ENCODE measurements at regions not wholly inside any gene's neighbourhood (a gene's known extent, or its start where the extent isn't known, plus 50 kb on each side); places are given as distances from the start of the nearest gene placed in this dataset.

- POLR2A ChIA-PET, result no interaction called here
- CTCF ChIA-PET, result no interaction called here
- no peak for DNase-seq (ENCODE audit: low read depth, low spot score)
- no peak for TF ChIP-seq CTCF (IDR thresholded peaks at IDR 0.05; ENCODE audit: insufficient read depth, low read length, missing control alignments)
- no peak overlapping the region for H3K4me3 ChIP-seq (ENCODE audit: low read depth, low read length)
Observed at GRCh38 chr3:22777834-22778233, 425.3 kb upstream of the UBE2E2 start.

- ChIA-PET POLR2A (no interaction called here), CTCF (no interaction called here)
- DNase-seq (ENCODE audit: low read depth, low spot score), result no peak
Observed at GRCh38 chr3:22779737-22780136, 423.4 kb upstream of the UBE2E2 start.

GRCh38 chr3:22792533-22792932, 410.6 kb upstream of the UBE2E2 start:
- CTCF ChIA-PET, result no interaction called here
- H3K4me3 ChIP-seq (ENCODE audit: low read depth, low read length), result no peak overlapping the region
- DNase-seq (ENCODE audit: low read depth, low spot score), result no peak
- POLR2A ChIA-PET, result no interaction called here
- no peak for TF ChIP-seq CTCF (IDR thresholded peaks at IDR 0.05; ENCODE audit: insufficient read depth, low read length, missing control alignments)

More at GRCh38 chr3:22779737-22780136, 423.4 kb upstream of the UBE2E2 start:
- no peak for TF ChIP-seq CTCF (IDR thresholded peaks at IDR 0.05; ENCODE audit: insufficient read depth, low read length, missing control alignments)
- no peak overlapping the region for H3K4me3 ChIP-seq (ENCODE audit: low read depth, low read length)

GRCh38 chr3:22795917-22796316, 407.2 kb upstream of the UBE2E2 start:
- no peak for TF ChIP-seq CTCF (IDR thresholded peaks at IDR 0.05; ENCODE audit: insufficient read depth, low read length, missing control alignments)
- POLR2A ChIA-PET, result no interaction called here
- CTCF ChIA-PET, result no interaction called here
- DNase-seq (ENCODE audit: low read depth, low spot score), result no peak
- H3K4me3 ChIP-seq (ENCODE audit: low read depth, low read length), result no peak overlapping the region

GRCh38 chr3:22798461-22798860, 404.7 kb upstream of the UBE2E2 start:
- no peak for TF ChIP-seq CTCF (IDR thresholded peaks at IDR 0.05; ENCODE audit: insufficient read depth, low read length, missing control alignments)
- no peak for DNase-seq (ENCODE audit: low read depth, low spot score)
- ChIA-PET POLR2A (no interaction called here), CTCF (no interaction called here)
- no peak overlapping the region for H3K4me3 ChIP-seq (ENCODE audit: low read depth, low read length)

- ChIA-PET CTCF (no interaction called here), POLR2A (no interaction called here)
- no peak for DNase-seq (ENCODE audit: low read depth, low spot score)
- no peak overlapping the region for H3K4me3 ChIP-seq (ENCODE audit: low read depth, low read length)
- TF ChIP-seq CTCF (IDR thresholded peaks at IDR 0.05; ENCODE audit: insufficient read depth, low read length, missing control alignments), result no peak
Observed at GRCh38 chr3:22819209-22819608, 383.9 kb upstream of the UBE2E2 start.
